NCI-H2227 (cell line): ENCODE measurements at regions not wholly inside any gene's neighbourhood (a gene's known extent, or its start where the extent isn't known, plus 50 kb on each side); places are given as distances from the start of the nearest gene placed in this dataset.

Experiments used
- DNase-seq: peaks from one replicate; lab custom pipeline; 2025; ENCODE audit not compliant: unreplicated experiment; lab: John Stamatoyannopoulos, UW

GRCh38 chr2:173629076-173629475 is 274.4 kb downstream of the CDCA7 start:
- DNase-seq, result no peak

DNA sequence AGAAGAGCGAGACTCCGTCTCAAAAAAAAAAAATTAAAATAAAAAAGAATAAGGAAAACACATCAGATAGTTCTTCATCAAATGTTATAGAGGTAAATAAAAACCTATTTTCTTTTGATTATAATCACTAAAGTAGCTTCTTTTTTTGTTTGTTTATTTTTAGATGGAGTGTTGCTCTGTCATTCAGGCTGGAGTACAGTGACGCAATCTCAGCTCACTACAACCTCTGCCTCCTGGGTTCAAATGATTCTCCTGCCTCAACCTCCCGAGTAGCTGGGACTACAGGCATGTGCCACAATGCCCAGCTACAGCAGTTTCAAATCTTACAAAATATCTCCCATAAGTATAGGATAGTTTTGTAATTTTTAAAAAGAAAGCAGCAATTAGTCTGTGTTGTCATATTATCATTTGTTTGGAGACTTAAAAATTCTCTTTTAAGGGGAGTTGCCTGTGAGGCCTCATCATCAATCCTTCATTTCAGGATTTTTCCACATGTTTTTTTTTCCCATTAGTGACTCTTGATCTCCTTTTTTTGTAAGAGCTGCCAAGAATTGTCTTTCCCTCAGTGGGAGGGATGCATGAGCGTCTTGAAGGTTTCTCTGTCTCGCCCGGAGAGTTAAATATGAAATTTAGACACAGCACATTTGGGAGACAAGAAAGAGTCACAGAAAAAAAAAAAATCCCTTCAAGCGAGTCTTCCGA is 275.9 kb downstream of the CDCA7 start:
- peak; percentile 54 for DNase-seq

GRCh38 chr2:173631127-173631460 is 276.4 kb downstream of the CDCA7 start:
- peak; percentile 54 for DNase-seq

- DNase-seq, result no peak
Measured at GRCh38 chr2:173644146-173644545, 289.5 kb downstream of the CDCA7 start.

GRCh38 chr2:173647681-173648311 is 293.1 kb downstream of the CDCA7 start:
- peak; percentile 45 for DNase-seq

DNA sequence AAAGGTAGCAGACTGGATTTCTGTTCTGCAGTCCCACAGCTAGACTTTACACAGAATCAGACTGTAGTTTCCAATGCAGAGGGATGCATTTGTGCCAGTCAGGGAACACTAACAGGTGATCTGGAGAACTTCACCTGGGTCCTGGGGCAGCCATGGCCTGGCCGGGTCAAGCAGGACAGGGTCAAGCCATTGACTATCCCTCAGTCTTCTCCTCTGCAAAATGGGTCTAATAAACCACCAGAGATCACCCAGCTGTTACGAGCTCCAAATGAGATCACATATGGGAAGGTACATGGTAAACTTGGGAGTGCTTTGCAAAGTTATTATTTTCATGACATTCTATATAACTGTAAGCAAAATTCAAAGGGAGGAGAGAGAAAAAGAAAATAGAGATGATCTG is 294.1 kb downstream of the CDCA7 start:
- DNase-seq, result no peak

DNA sequence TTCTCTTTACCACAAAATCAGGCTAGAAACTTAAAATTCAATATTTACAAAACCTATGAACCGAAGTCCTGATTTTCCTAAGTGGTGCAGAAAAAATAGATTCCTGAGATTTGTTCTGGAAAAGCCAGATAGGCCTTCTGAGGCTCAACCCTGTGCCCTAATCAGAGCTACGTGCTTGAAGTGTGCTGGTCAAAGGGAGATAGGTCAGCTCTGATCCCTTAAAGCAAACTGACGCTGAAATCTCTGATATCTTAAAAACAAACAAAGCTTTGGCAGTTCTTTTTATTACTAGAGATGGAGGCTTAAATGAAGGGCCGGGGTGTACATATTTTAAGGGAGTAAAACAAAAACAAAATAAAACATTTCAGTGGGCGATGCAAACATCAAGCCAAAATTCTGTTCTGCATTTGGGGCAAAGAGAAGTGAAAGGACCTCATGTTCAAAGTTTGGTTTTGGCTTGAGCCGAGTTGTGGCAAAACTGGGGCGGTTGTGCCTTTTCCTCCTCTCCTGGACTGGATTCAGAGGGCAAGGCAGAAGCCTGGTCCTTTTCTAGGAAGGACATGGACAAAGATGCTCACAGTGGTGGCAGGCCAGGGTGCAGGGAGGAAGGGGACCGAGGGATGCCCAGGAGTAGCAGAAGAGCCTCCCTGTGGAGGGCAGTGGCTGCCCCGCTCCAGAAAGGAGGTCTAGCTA is 295.0 kb downstream of the CDCA7 start:
- no peak for DNase-seq

- DNase-seq, result no peak
Measured at GRCh38 chr2:173651891-173652290, 297.2 kb downstream of the CDCA7 start.

DNA sequence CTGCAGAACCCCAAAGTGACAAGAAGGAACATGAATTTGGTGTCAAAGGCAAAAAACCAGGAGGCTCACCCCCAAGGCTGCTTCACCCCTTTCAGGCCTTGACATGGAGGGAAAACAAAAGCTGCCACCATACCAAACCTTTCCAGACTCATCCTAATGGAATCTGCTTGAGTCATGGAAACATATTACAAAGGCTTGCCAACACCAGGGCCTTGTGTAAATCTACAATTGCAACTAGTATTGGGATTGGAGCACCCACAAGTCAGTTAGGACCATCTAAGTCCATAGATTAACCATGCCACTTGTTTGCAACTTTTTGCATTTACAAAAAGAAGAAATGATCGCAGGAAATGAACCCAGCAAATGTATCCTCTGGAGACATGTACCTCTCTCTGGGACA is 297.6 kb downstream of the CDCA7 start:
- DNase-seq, result no peak

GRCh38 chr2:173652767-173653431 is 298.2 kb downstream of the CDCA7 start:
- peak; percentile 26 for DNase-seq

DNA sequence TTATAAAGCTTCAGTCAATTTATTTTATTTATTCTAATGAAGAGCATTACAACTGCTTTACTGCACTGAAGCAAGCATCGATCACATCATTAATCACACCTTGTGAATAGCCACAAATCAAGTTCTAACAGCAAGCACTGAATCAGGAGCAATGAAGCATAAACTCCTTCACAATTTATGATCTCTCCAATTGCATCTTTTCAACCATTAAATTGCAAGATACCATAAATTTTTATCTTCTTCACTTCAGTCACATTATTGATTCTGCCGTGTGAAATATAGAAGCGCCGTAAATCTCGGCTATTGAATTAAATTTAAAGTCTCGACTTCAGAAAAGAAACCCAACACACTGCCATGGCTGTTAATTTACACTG is 298.7 kb downstream of the CDCA7 start:
- DNase-seq, result peak; percentile 26

DNA sequence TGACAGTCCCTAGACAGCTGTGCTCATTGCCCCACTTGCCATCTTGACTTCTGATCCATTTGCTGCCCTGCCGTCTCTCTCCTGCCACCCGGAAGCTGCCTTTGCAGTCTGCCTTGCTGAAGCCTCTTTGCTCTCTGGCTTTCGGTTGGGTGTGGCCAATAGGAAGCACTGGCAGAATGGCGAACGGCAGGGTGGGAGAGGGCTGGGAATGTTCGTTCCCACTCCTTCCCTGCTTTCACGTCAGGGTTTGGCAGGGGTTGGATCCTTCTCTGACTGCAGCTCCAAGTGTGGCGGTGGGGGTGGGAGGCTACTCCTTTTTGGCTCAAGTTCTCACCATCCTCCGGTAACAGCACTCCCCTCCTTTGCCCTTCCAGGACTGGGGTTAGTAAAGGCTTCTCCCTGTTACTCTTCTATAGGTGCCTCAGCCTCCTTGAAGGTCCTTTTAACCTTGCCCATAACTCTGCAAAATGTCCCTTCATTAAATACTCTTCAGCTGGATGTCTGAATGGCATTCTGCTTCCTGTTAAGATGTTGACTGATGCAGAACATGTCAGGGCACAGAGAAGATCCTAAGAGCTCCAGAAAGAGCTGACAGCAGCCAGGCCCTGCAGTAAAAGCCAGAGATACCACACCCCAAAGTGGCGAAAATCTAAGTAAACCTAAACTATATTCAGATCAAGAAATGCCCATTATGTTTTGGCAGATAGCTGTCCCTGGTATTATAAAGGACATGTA is 299.7 kb downstream of the CDCA7 start:
- peak; percentile 48 for DNase-seq

GRCh38 chr2:173654896-173655265 is 300.2 kb downstream of the CDCA7 start:
- DNase-seq, result no peak

DNA sequence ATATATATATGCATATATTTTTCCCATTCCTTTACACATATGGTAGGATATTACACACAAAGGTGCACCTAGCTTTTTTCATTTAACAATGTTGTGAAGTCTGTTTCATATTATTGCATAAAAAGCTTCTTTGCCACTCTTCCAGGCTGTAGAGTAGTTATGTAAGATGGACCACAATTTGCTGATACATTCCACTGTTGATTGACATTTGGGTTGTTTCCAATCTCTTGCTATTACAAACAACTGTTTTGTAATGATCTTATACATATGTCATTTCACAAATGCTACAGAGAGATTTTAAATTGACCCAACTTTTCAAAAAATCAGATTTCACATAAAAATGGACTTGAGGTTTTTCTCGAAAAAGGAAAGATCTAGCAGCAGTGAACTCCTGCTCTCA is 301.4 kb downstream of the CDCA7 start:
- no peak for DNase-seq

- no peak for DNase-seq
Measured at GRCh38 chr2:173657996-173658717, 303.5 kb downstream of the CDCA7 start.

GRCh38 chr2:173658946-173659371 is 304.3 kb downstream of the CDCA7 start:
- DNase-seq, result no peak

- peak; percentile 42 for DNase-seq
Measured at GRCh38 chr2:173659509-173659908, 304.8 kb downstream of the CDCA7 start.

GRCh38 chr2:173661586-173661985 is 303.6 kb downstream of the SP3 start:
- no peak for DNase-seq

DNA sequence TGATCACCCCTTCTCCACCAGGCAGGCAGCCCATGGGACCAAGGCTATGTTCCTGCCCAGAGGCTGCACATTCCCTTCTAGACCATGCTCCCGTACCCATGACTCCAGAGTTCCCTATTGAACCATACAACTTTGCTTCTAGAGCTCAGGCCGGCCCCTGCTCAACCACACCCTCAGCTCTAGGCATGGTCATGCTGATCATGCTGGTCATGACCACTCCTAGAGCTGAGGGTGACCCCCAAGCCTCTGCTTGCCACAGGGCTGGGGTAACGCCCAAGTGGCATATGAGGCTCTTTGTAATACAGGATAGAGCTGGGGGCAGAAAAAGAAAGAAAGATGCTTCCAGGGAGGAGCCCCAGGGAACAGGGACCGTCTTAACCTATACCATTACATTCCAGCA is 301.8 kb downstream of the SP3 start:
- DNase-seq, result no peak

GRCh38 chr2:173663835-173664512 is 301.2 kb downstream of the SP3 start:
- DNase-seq, result no peak
